HG03025 (cell line): ENCODE measurements at regions not wholly inside any gene's neighbourhood (a gene's known extent, or its start where the extent isn't known, plus 50 kb on each side); places are given as distances from the start of the nearest gene placed in this dataset.
"Not testable (repeated sequence)": the region's sequence is repeated elsewhere in the genome, so short reads cannot be mapped to it uniquely, and the experiment has no call there.

Experiments used
- ATAC-seq: cut with Tn5 transposase; IDR thresholded peaks from one replicate; pipeline ENCODE4 v1.9.1; 2021; ENCODE audit warnings: mild to moderate bottlenecking, moderate library complexity; ENCODE audit not compliant: unreplicated experiment, low FRiP score

DNA sequence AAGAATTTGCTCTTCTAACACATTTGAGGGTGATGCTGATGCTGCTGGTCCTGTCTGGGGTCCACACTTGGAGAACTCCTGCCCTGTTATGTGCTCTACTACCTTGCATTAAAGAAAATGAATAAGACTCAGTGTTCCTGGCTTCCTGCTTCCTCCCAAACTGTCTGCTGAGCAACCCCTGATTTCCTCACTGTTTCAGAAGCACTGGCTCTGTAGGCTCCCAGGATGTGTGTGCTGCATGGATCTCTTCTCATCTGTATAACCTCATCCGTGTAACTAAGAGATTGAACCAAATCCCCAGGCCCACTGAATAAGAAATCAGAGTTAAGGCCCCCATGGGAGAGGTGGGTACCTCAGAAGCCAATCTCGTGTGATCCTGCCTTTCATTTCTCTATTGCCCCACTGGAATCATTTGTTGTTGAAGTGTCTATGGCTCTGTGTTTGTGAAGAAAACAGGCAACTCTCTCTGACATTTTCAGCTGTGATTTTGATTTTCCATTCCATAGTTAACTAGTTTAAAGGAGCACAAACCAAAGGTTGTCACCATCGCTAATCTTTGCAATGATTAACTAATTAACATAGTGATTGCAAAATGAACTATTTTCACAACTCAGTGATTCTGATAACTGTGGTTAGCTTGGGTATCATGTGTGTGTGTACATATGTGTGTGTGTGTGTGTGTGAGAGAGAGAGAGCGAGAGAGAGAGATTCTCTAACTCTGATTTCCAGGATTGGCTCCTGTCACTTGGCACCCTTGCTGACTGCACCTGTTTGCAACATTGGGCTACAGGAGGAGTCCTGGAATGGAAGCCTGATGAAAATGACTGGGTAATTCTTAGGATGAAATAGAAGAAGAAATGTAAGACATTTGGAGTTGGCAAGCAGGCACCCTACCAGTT lies 196.2 kb downstream of the SLC38A4 start:
- no peak for ATAC-seq

DNA sequence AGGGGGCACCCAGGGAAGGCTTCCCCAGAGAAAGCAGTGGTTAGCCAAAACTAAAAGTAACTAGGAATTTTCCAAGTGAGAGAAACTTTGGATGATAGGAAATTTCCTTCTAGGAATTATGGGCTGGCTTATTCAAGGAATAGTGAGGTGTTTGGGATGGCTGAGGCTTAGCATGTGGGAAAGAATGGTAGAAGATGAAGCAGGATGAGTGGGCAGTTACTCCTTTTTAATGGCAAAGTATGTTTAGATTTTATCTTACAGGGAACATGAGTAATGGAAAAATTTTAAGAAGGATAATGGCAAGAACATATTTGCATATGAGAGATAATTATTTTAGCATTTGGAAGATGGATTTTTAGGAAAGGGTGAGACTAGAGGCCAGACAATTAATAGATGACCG lies 197.6 kb downstream of the SLC38A4 start:
- ATAC-seq = no peak

GRCh38 chr12:46627686-46628085 lies 198.1 kb downstream of the SLC38A4 start:
- no peak for ATAC-seq

GRCh38 chr12:46619474-46619873 lies 206.3 kb downstream of the SLC38A4 start:
- ATAC-seq = not testable (repeated sequence)

- ATAC-seq = not testable (repeated sequence)
Observed at GRCh38 chr12:46617737-46618136, 208.1 kb downstream of the SLC38A4 start.

- ATAC-seq = no peak
Observed at GRCh38 chr12:46617167-46617566, 208.6 kb downstream of the SLC38A4 start.

DNA sequence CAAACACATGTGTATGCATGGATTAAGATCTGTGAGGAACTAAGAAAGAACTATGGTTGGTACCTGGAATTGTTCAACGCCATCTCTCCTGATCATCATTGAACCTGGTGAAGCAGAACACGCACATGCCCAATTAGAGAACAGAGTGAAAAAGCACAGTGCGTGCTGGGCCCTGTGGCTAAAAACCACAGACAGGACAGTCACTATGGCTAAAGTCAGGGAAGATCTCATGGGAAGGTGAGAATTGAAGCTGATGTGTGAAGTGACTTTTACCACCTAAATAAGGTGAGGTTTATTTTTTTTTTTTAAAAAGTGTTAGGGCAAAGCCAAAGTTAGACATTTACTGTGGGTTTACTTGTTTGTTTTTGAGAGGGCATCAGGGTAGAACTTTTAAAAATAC lies 215.0 kb downstream of the SLC38A4 start:
- no peak for ATAC-seq

- ATAC-seq = no peak
Observed at GRCh38 chr12:46609674-46610073, 216.1 kb downstream of the SLC38A4 start.

GRCh38 chr12:46609273-46609623 lies 216.5 kb downstream of the SLC38A4 start:
- ATAC-seq = no peak

GRCh38 chr12:46608431-46609272 lies 217.1 kb downstream of the SLC38A4 start:
- ATAC-seq = no peak

DNA sequence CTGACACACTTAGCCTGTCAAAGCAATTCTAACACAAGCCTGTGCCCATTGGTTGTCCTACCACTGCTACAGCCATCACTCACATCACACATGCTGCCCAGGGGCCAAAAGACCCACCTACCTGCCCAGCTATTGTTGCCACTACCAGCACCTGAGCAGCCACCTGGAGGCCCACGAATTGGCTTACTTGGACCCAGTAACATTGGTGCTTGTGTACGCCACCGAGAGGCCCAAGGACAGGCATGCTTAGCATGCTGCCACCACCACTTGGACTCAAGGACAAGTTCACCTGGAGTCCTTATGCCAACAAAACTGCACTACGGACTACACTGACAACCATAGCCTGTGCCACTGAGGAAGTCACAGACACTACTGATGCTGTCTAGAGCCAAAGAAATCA lies 221.1 kb downstream of the SLC38A4 start:
- no peak for ATAC-seq

DNA sequence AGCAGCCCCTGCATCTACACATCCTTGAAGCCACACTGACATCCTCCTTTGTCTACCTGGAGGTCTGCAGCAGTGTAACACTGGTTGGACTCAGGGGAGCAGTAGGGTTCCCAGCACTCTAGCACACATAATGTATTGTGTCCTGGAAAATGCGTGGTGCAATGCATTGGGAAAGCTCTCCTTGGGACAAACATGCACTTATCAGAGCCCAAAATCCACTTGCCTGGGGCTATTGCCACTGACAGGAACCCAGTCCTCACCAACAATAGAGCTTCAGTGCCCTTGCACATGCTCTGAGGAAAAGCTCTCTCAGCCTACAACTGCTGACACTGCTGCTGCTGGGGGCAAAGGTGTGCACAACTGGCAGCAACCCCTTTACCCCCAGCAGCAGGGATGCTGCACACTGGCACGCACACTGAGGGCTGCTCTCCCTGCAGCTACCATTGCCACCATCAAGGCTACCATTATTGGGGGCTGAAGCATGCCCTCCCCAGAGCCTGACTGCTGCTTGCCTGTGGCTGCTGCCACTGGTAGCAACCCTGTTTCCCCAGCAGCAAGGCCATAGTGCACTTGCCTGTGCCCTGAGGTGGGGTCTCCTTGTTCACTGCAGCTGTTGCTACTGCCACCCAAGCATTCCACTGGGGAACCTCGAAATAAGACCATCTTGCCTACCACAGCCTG lies 221.9 kb downstream of the SLC38A4 start:
- ATAC-seq = no peak

DNA sequence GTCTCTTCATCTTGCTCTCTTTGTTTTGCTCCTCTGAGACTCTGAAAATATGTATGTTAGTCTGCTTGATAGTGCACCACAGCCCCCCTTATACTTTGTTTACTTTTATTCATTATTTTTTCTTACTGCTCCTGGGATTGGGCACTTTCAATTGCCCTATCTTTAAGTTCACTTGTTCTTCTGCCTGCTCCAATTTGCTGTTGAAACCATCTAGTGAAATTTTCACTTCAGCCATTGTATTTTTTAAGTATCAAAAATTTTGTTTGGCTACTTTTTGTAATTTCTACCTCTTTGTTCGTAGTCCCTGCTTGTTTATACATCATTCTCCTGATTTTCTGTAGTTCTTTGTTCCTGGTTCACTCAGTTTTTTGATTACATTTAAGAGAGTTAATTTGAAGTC lies 223.3 kb downstream of the SLC38A4 start:
- ATAC-seq = no peak

- no peak for ATAC-seq
Observed at GRCh38 chr12:46590991-46591703, 218.6 kb upstream of the SLC38A2 start.

GRCh38 chr12:46585854-46586621 lies 213.5 kb upstream of the SLC38A2 start:
- no peak for ATAC-seq

- ATAC-seq = not testable (repeated sequence)
Observed at GRCh38 chr12:46584098-46584497, 211.5 kb upstream of the SLC38A2 start.

DNA sequence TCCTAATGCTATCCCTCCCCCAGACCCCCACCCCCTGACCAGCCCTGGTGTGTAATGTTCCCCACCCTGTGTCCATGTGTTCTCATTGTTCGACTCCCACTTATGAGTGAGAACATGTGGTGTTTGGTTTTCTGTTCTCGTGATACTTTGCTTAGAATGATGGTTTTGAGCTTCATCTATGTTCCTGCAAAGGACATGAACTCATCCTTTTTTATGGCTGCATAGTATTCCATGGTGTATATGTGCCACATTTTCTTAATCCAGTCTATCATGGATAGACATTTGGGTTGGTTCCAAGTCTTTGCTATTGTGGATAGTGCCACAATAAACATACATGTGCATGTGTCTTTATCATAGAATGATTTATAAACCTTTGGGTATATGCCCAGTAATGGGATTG lies 209.4 kb upstream of the SLC38A2 start:
- not testable (repeated sequence) for ATAC-seq

- no peak for ATAC-seq
Observed at GRCh38 chr12:46580445-46580844, 207.9 kb upstream of the SLC38A2 start.

DNA sequence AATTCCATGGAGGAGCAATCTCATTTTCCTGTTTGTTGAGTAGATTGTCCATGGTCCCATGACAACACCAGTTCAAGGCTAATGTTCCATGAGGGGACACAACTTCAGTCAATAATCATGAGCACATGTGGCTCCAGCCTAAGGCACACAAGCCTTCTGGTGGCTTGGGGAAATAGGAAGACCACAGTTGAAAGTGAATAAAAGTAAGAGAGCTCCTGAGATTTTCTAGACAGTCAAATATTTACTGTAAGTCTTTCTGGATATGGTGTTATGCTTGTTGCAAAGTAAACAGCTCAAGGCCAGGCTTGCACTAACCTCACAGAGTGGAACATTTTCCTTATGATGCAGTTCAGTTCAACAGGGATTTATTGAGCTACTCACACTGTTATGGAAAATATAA lies 206.9 kb upstream of the SLC38A2 start:
- no peak for ATAC-seq
